H1 (cell line): ENCODE measurements at regions not wholly inside any gene's neighbourhood (a gene's known extent, or its start where the extent isn't known, plus 50 kb on each side); places are given as distances from the start of the nearest gene placed in this dataset.

ENCODE experiments used
- CTCF ChIA-PET: fragments of 300-600 bp; sonication (Branson Sonifier 250); formaldehyde crosslinking; loops from one replicate; lab custom pipeline; 2021; ENCODE audit not compliant: partially characterized antibody; lab: Charles Lee
- POLR2A ChIA-PET: fragments of 300-600 bp; sonication (Branson Sonifier 250); formaldehyde crosslinking; loops from one replicate; lab custom pipeline; 2021; ENCODE audit warnings: inconsistent platforms; ENCODE audit not compliant: partially characterized antibody; lab: Charles Lee
- DNase-seq, 2 experiments: peaks; one replicate each; pipeline versions ENCODE4 v3.0.0 to v3.0.0-alpha.2; 2010 to 2022; ENCODE audit warnings: low spot score in 2 of 2, low read depth in 1 of 2, mixed read lengths in 1 of 2
- FAIRE-seq: peaks from 2 replicates; lab custom pipeline; 2011; peaks lifted over from hg19 to GRCh38; lab: Jason Lieb, UNC
- H2AFZ ChIP-seq: 2 replicates; pipeline ENCODE4 v1.8.1; 2012; ENCODE audit warnings: low read length, inconsistent platforms
- H2AK5ac ChIP-seq: 2 replicates; pipeline ENCODE4 v1.6.1; 2013; ENCODE audit warnings: low read depth, low read length
- H2BK120ac ChIP-seq: replicated peaks from 2 replicates; pipeline ENCODE3; 2013; ENCODE audit warnings: low read depth, low read length, inconsistent platforms
- H2BK12ac ChIP-seq: 2 replicates; pipeline ENCODE4 v1.6.1; 2013; ENCODE audit warnings: low read depth, low read length
- H2BK15ac ChIP-seq: 2 replicates; pipeline ENCODE4 v1.6.1; 2013; ENCODE audit warnings: low read length
- H2BK20ac ChIP-seq: 2 replicates; pipeline ENCODE4 v1.6.1; 2013; ENCODE audit warnings: low read length
- H2BK5ac ChIP-seq: 2 replicates; pipeline ENCODE4 v1.6.1; 2013; ENCODE audit warnings: low read depth, low read length
- H3K14ac ChIP-seq: 2 replicates; pipeline ENCODE4 v1.6.1; 2013; ENCODE audit warnings: inconsistent platforms; ENCODE audit not compliant: insufficient read length
- H3K18ac ChIP-seq: 2 replicates; pipeline ENCODE4 v1.6.1; 2013; ENCODE audit warnings: low read length; ENCODE audit errors: extremely low read depth
- H3K23ac ChIP-seq: 2 replicates; pipeline ENCODE4 v1.6.1; 2013; ENCODE audit warnings: inconsistent platforms; ENCODE audit not compliant: insufficient read length
- H3K23me2 ChIP-seq: 2 replicates; pipeline ENCODE4 v1.6.1; 2013; ENCODE audit warnings: low read depth, low read length
- H3K27ac ChIP-seq: 2 replicates; pipeline ENCODE4 v1.6.1; 2011; ENCODE audit warnings: low read depth, low read length, inconsistent platforms
- H3K27me3 ChIP-seq, 4 experiments: replicated peaks in 1 of 4; 1 replicate in 1 of 4; 2 replicates in 3 of 4; pipeline versions ENCODE4 v1.6.1 to v1.8.1; 2011 to 2013; ENCODE audit warnings: low read length in 3 of 4, mild to moderate bottlenecking in 3 of 4, inconsistent platforms in 2 of 4, mixed read lengths in 2 of 4, moderate library complexity in 1 of 4; ENCODE audit not compliant: control insufficient read depth in 3 of 4, insufficient read depth in 3 of 4; ENCODE audit errors: extremely low read depth in 1 of 4
- H3K36me3 ChIP-seq, 4 experiments: 2 replicates each; pipeline versions ENCODE4 v1.6.1 to v1.8.1; 2011 to 2013; ENCODE audit warnings: mild to moderate bottlenecking in 4 of 4, low read length in 3 of 4, moderate library complexity in 2 of 4, control low read depth in 1 of 4, inconsistent platforms in 1 of 4; ENCODE audit not compliant: insufficient read depth in 4 of 4, control insufficient read depth in 2 of 4
- H3K4ac ChIP-seq: replicated peaks from 2 replicates; pipeline ENCODE3; 2013; ENCODE audit warnings: low read length, low read depth, mixed read lengths, inconsistent platforms; ENCODE audit not compliant: insufficient read length
- H3K4me1 ChIP-seq, 4 experiments: replicated peaks in 1 of 4; 1 replicate in 1 of 4; 2 replicates in 3 of 4; pipeline versions ENCODE4 v1.6.1 to v1.8.1; 2011 to 2013; ENCODE audit warnings: low read length in 3 of 4, inconsistent platforms in 2 of 4, mixed read lengths in 1 of 4; ENCODE audit not compliant: insufficient read depth in 4 of 4, control insufficient read depth in 3 of 4
- H3K4me2 ChIP-seq, 2 experiments: 2 replicates each; pipeline versions ENCODE4 v1.6.1 to v1.8.1; 2011 to 2013; ENCODE audit warnings: low read depth in 2 of 2, low read length in 2 of 2, control low read depth in 1 of 2, inconsistent platforms in 1 of 2, mild to moderate bottlenecking in 1 of 2; ENCODE audit not compliant: insufficient read depth in 1 of 2
- H3K4me3 ChIP-seq, 4 experiments: fragments of 200-600, 300-600 bp in 1 of 4; sonication (generic), shearing (Covaris generic), sonication (Bioruptor Twin) in 1 of 4; 2 replicates each; pipeline versions ENCODE4 v1.5.1 to v1.8.1; 2011 to 2016; ENCODE audit warnings: low read length in 4 of 4, low read depth in 3 of 4, control low read depth in 2 of 4, inconsistent platforms in 2 of 4, mild to moderate bottlenecking in 2 of 4, mixed read lengths in 1 of 4, moderate library complexity in 1 of 4; ENCODE audit not compliant: insufficient read depth in 2 of 4; ENCODE audit errors: extremely low read depth in 1 of 4
- H3K56ac ChIP-seq: replicated peaks from 2 replicates; pipeline ENCODE3; 2013; ENCODE audit warnings: low read depth, mild to moderate bottlenecking, mixed read lengths, low read length, inconsistent platforms; ENCODE audit not compliant: insufficient read length
- H3K79me1 ChIP-seq: 2 replicates; pipeline ENCODE4 v1.6.1; 2013; ENCODE audit warnings: low read depth, low read length, control low read depth
- H3K79me2 ChIP-seq, 2 experiments: 2 replicates each; pipeline versions ENCODE4 v1.6.1 to v1.8.1; 2012 to 2013; ENCODE audit warnings: low read length in 2 of 2, mild to moderate bottlenecking in 2 of 2, inconsistent platforms in 1 of 2; ENCODE audit not compliant: insufficient read depth in 2 of 2, control insufficient read depth in 1 of 2
- H3K9ac ChIP-seq, 4 experiments: replicated peaks in 1 of 4; 1 replicate in 1 of 4; 2 replicates in 3 of 4; pipeline versions ENCODE4 v1.6.1 to v1.8.1; 2011 to 2013; ENCODE audit warnings: low read depth in 3 of 4, low read length in 3 of 4, control low read depth in 2 of 4, mild to moderate bottlenecking in 2 of 4, moderate library complexity in 2 of 4, inconsistent platforms in 1 of 4; ENCODE audit errors: extremely low read depth in 1 of 4
- H3K9me3 ChIP-seq, 2 experiments: 2 replicates each; pipeline versions ENCODE4 v1.6.1 to v1.8.1; 2012 to 2013; ENCODE audit warnings: mild to moderate bottlenecking in 2 of 2, moderate library complexity in 2 of 2, control low read depth in 1 of 2, inconsistent platforms in 1 of 2, low read depth in 1 of 2, low read length in 1 of 2, mixed read lengths in 1 of 2; ENCODE audit not compliant: insufficient read depth in 2 of 2
- H4K20me1 ChIP-seq, 2 experiments: replicated peaks in 1 of 2; 2 replicates each; pipeline versions ENCODE3 to v1.8.1; 2011 to 2013; ENCODE audit warnings: inconsistent platforms in 2 of 2, low read length in 2 of 2, mild to moderate bottlenecking in 1 of 2; ENCODE audit not compliant: insufficient read depth in 2 of 2, control insufficient read depth in 1 of 2
- H4K5ac ChIP-seq: 2 replicates; pipeline ENCODE4 v1.6.1; 2013; ENCODE audit warnings: low read length, low read depth, mixed read lengths, inconsistent platforms; ENCODE audit not compliant: insufficient read length
- H4K8ac ChIP-seq: 2 replicates; pipeline ENCODE4 v1.8.0; 2013; ENCODE audit warnings: mild to moderate bottlenecking, moderate library complexity, low read length, inconsistent platforms; ENCODE audit not compliant: insufficient read depth; ENCODE audit errors: extremely low read depth
- H4K91ac ChIP-seq: replicated peaks from 2 replicates; pipeline ENCODE3; 2013; ENCODE audit warnings: low read length, mixed read lengths, inconsistent platforms; ENCODE audit not compliant: insufficient read length
- GTF2F1 ChIP-seq: IDR thresholded peaks from 2 replicates; pipeline ENCODE4 v1.6.1; 2012; ENCODE audit warnings: low read depth, low read length, improper control_type of control experiment, borderline replicate concordance
- SP2 ChIP-seq: IDR thresholded peaks from 2 replicates; pipeline ENCODE4 v1.6.1; 2012; ENCODE audit warnings: mild to moderate bottlenecking, low read length, inconsistent platforms
- WGBS, 2 experiments: shearing (Covaris generic) in 1 of 2; methylation state at CpG; one replicate each; pipeline versions ENCODE4 v1.1.6 to v1.1.7; 2013 to 2015; ENCODE audit warnings: low lambda C conversion rate in 2 of 2, mixed read lengths in 2 of 2, inconsistent platforms in 1 of 2, low coverage in 1 of 2, missing lambda C conversion rate in 1 of 2; ENCODE audit not compliant: insufficient replicate concordance in 2 of 2, insufficient coverage in 1 of 2, insufficient read length in 1 of 2; ENCODE audit errors: extremely low coverage in 1 of 2, missing lambda C conversion rate in 1 of 2; 5-methylcytosine and 5-hydroxymethylcytosine counted together

DNA sequence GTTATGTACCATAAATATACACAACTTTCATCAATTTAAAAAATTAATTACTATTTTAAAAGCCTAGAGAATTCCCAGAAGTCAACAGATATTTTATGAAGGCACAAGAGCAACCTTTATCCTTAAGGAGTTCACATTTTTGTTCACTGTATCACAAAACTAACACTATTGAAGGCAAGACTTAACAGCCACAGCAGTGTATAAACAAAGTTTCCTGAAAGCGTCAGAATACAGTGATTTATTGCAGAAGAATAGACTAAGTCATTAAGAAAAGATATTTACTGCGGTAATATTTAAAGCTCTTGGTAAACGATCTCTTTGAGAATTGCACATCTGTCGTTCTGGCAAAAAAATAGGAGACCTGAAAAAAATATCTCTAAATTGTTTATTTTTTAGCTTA, 419.3 kb upstream of the NBEA start:
- H3K4me1 ChIP-seq = no peaks in the 10 kb centered on the region
- CTCF ChIA-PET = no interaction called here
- H2AK5ac ChIP-seq = no peak overlapping the region
- POLR2A ChIA-PET = no interaction called here
- no peaks in the 10 kb centered on the region for H3K36me3 ChIP-seq
- FAIRE-seq (no peak), DNase-seq (no peak)
- no peaks in the 10 kb centered on the region for H3K79me1 ChIP-seq
- TF ChIP-seq SP2 = no peak
- no peak for TF ChIP-seq GTF2F1
- no peak overlapping the region for H2BK15ac ChIP-seq
- H3K23ac ChIP-seq = no peak overlapping the region
- no peaks in the 10 kb centered on the region for H3K9me3 ChIP-seq
- no peak overlapping the region for H3K18ac ChIP-seq
- peaks cover 0 to 1% (median 0%) of the 10 kb centered on the region in 4 experiments; a peak in 1 of 7 replicates for H3K27me3 ChIP-seq
- H4K91ac ChIP-seq = no peak overlapping the region
- H3K4me2 ChIP-seq = no peak overlapping the region
- no peak overlapping the region for H3K56ac ChIP-seq
- H2AFZ ChIP-seq = no peak overlapping the region
- H2BK5ac ChIP-seq = no peak overlapping the region
- H3K4ac ChIP-seq = no peak overlapping the region
- no peaks in the 10 kb centered on the region for H3K79me2 ChIP-seq
- no peak overlapping the region for H3K27ac ChIP-seq
- no peak overlapping the region for H3K4me3 ChIP-seq
- H3K9ac ChIP-seq = no peak overlapping the region
- H3K14ac ChIP-seq = no peak overlapping the region
- H3K23me2 ChIP-seq = no peaks in the 10 kb centered on the region
- H2BK20ac ChIP-seq = no peak overlapping the region
- no peaks in the 10 kb centered on the region for H4K20me1 ChIP-seq
- H2BK120ac ChIP-seq = no peak overlapping the region
- H4K8ac ChIP-seq = no peak overlapping the region
- no peak overlapping the region for H2BK12ac ChIP-seq
- WGBS, 2 experiments = 87% methylated on average over 4 of the region's 4 CpGs; no CpG with 5 or more reads in 1 of the 2 experiments
- no peak overlapping the region for H4K5ac ChIP-seq
